Breast epithelium (tissue), 4 donors: ENCODE measurements at regions not wholly inside any gene's neighbourhood (a gene's known extent, or its start where the extent isn't known, plus 50 kb on each side); places are given as distances from the start of the nearest gene placed in this dataset.

Source experiments
- DNase-seq, 2 donors: peaks; one replicate each; pipeline ENCODE4 v3.0.0-alpha.2; 2019; ENCODE audit warnings: low spot score in 2 of 2
- H3K27ac ChIP-seq, 2 donors: fragments of 200-600 bp; sonication (generic) in 1 of 2; one replicate each; pipeline ENCODE4 v1.5.1; 2016 to 2019; ENCODE audit warnings: mild to moderate bottlenecking in 1 of 2
- H3K27me3 ChIP-seq, 2 donors: fragments of 200-600 bp; sonication (generic) in 1 of 2; one replicate each; pipeline versions ENCODE4 v1.5.1 to v1.6.0; 2017 to 2019; ENCODE audit warnings: control low read depth in 1 of 2, mild to moderate bottlenecking in 1 of 2
- H3K36me3 ChIP-seq: fragments of 200-600 bp; one replicate; pipeline ENCODE4 v1.5.1; 2019
- H3K4me1 ChIP-seq, 2 donors: fragments of 200-600 bp; sonication (generic); one replicate each; pipeline ENCODE4 v1.5.1; 2016 to 2019; ENCODE audit warnings: control low read depth in 1 of 2
- H3K4me3 ChIP-seq, 3 donors: fragments of 200-600 bp; sonication (generic); 1 replicate in 2 of 3; 2 replicates in 1 of 3; pipeline ENCODE4 v1.5.1; 2016 to 2019; ENCODE audit warnings: mild to moderate bottlenecking in 3 of 3, moderate library complexity in 2 of 3
- H3K9me3 ChIP-seq, 2 donors: fragments of 200-600 bp; sonication (generic) in 1 of 2; one replicate each; pipeline ENCODE4 v1.5.1; 2016 to 2019; ENCODE audit warnings: control low read depth in 1 of 2
- CTCF ChIP-seq, 3 donors: fragments of 450-650 bp; IDR thresholded peaks; one replicate each; pipeline ENCODE4 v1.5.1; 2016 to 2017; ENCODE audit warnings: antibody characterized with exemption in 3 of 3, mild to moderate bottlenecking in 3 of 3, moderate library complexity in 3 of 3
- POLR2A ChIP-seq: fragments of 450-650 bp; IDR thresholded peaks from one replicate; pipeline ENCODE4 v1.6.1; 2016; ENCODE audit warnings: antibody characterized with exemption, mild to moderate bottlenecking, moderate library complexity
- POLR2AphosphoS5 ChIP-seq, 3 donors: sonication (generic); formaldehyde crosslinking; IDR thresholded peaks; one replicate each; pipeline ENCODE4 v1.6.1; 2017; ENCODE audit warnings: antibody characterized with exemption in 3 of 3
- intact Hi-C: fragments of 100-400 bp; cut with DNase I; formaldehyde crosslinking; loops from one replicate; pipeline ENCODE4 v1.15.1; 2023; ENCODE audit warnings: low total_unique reads

- DNase-seq = no peak
- Histone ChIP-seq H3K36me3 (no peaks in the 10 kb centered on the region), H3K27me3 (no peaks in the 10 kb centered on the region), H3K27ac (no peak overlapping the region), H3K4me1 (no peaks in the 10 kb centered on the region), H3K9me3 (no peaks in the 10 kb centered on the region), H3K4me3 (no peak overlapping the region)
- TF ChIP-seq POLR2A (no peak), CTCF (IDR thresholded peaks at IDR 0.05) (no peak), POLR2AphosphoS5 (IDR thresholded peaks at IDR 0.05) (no peak)
- intact Hi-C loops = no loop called here
Observed at GRCh38 chr10:56123247-56123646, 237.8 kb downstream of the ZWINT start.

DNA sequence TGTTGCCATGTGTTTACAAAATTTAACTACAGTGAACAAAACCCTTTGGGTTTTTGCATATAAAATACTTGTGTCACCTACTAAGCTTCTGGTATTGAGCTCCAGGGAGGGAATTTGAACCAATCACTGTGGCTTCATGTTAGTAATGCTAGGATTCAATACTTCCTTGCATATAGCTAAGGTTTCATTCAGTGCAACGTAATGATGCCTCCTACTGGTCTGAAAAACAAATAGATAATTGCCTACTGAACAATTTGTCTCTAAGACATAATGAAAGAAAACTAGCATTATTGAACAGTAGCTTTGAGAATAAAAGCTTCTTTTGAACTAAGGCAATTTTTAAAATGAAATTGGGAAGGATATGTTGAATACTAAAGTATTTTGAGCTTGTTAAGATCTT lies 244.4 kb downstream of the ZWINT start:
- no peak for DNase-seq
- TF ChIP-seq POLR2AphosphoS5 (IDR thresholded peaks at IDR 0.05) (no peak), POLR2A (no peak), CTCF (IDR thresholded peaks at IDR 0.05) (no peak)
- no peaks in the 10 kb centered on the region for H3K36me3 ChIP-seq
- H3K4me1 ChIP-seq = no peaks in the 10 kb centered on the region
- H3K27ac ChIP-seq = no peak overlapping the region
- no peaks in the 10 kb centered on the region for H3K27me3 ChIP-seq
- no peaks in the 10 kb centered on the region for H3K9me3 ChIP-seq
- intact Hi-C loops = no loop called here
- H3K4me3 ChIP-seq = no peak overlapping the region

DNA sequence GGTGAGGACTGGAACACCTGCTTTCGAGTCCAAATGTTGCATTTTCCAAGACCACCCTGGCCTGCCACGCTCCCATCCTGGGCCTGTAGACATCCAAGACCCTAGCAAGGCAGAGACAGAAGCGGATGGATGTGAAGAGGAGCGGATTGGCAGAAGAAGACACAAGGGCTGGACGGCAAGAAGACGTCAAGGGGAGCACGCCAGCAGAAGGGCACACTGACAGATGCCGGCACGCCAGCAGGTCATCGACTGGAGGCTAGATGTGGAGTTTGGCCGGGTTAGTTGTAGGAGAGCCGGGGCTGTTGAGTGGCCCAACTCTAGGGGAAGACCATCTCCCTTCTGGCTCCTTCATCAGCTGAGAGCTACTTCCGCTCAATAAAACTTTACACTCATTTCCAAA lies 251.6 kb downstream of the ZWINT start:
- H3K9me3 ChIP-seq = peaks cover 0 to 4% of the 10 kb centered on the region in 2 donors
- no peak for DNase-seq
- no peak overlapping the region for H3K4me3 ChIP-seq
- H3K27ac ChIP-seq = no peak overlapping the region
- H3K4me1 ChIP-seq = no peaks in the 10 kb centered on the region
- no peaks in the 10 kb centered on the region for H3K27me3 ChIP-seq
- no peaks in the 10 kb centered on the region for H3K36me3 ChIP-seq
- intact Hi-C loops = no loop called here
- no peak for TF ChIP-seq POLR2AphosphoS5 (IDR thresholded peaks at IDR 0.05)
- TF ChIP-seq POLR2A = no peak
- TF ChIP-seq CTCF (IDR thresholded peaks at IDR 0.05) = no peak

DNA sequence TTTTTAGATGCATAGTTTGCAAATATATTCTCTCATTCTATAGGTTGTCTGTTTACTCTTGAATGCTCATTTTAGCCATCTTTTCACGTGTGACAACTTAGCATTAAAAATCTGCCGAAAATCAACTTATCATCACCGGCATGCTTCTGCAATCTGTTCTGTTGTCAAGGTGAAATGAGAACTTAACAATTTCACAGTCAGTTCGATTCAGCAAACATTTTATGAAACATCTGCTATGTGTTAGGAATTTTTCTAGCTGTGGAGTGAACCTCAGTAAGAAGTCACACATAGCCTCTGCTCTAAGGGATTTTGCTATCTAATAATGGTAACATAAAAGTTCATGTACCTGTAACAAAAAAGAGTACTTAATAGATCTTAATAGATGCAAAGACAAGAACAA lies 256.1 kb downstream of the ZWINT start:
- Histone ChIP-seq H3K4me1 (no peaks in the 10 kb centered on the region), H3K36me3 (peaks cover 4% of the 10 kb centered on the region), H3K27me3 (no peaks in the 10 kb centered on the region), H3K9me3 (peaks cover 0 to 4% of the 10 kb centered on the region in 2 donors), H3K4me3 (no peak overlapping the region), H3K27ac (no peak overlapping the region)
- TF ChIP-seq POLR2AphosphoS5 (IDR thresholded peaks at IDR 0.05) = no peak
- no peak for TF ChIP-seq CTCF (IDR thresholded peaks at IDR 0.05)
- TF ChIP-seq POLR2A = no peak
- DNase-seq = no peak
- intact Hi-C loops = no loop called here

DNA sequence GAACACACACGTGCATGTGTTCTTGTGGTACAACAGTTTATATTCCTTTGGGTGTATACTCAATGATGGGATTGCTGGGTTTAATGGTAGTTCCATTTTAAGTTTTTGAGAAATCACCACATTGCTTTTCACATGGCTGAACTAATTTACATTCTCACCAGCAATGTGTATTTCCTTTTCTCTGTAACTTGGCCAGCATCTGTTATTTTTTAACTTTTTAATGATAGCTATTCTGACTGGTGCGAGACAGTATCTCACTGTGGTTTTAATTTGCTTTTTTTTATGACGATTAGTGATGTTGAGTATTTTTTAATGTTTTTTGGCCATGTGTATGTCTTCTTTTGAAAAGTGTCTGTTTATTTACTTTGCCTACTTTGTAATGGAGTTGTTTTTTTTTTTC lies 256.6 kb downstream of the ZWINT start:
- no peak for TF ChIP-seq CTCF (IDR thresholded peaks at IDR 0.05)
- no peak for TF ChIP-seq POLR2AphosphoS5 (IDR thresholded peaks at IDR 0.05)
- TF ChIP-seq POLR2A = no peak
- Histone ChIP-seq H3K9me3 (peaks cover 0 to 3% of the 10 kb centered on the region in 2 donors), H3K27me3 (no peaks in the 10 kb centered on the region), H3K36me3 (peaks cover 4% of the 10 kb centered on the region), H3K27ac (no peak overlapping the region), H3K4me3 (no peak overlapping the region), H3K4me1 (no peaks in the 10 kb centered on the region)
- intact Hi-C loops = no loop called here
- no peak for DNase-seq
